HG02970 (cell line): ENCODE measurements at regions not wholly inside any gene's neighbourhood (a gene's known extent, or its start where the extent isn't known, plus 50 kb on each side); places are given as distances from the start of the nearest gene placed in this dataset.

Source experiments
- ATAC-seq: cut with Tn5 transposase; IDR thresholded peaks from one replicate; pipeline ENCODE4 v1.9.1; 2021; ENCODE audit warnings: mild to moderate bottlenecking, moderate library complexity, moderate number of reproducible peaks; ENCODE audit not compliant: unreplicated experiment, low FRiP score

DNA sequence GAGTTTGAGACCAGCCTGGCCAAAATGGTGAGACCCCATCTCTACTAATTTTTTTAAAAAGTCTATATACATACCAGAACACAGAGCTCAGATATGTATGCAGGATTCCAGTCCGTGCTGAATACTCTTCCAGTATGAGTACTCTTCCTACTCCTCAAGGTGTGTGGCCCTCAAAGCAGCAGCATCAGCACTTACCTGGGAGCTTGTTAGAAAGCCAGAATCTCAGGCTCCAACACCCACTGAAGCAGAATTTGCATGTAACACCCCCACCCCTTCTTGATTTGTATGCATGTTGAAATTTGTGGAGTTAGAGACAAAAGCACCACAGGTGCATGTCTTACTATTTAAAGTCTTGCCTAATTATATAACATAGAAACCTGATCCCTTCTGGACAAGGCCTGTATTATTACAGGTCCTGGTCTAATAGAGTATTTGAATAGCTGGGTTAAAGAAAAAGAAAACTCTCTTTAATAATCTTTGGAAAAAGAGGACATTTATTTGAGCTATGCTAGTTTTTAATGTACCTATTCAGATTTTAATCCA is 50.3 kb upstream of the NFE2L2 start:
- ATAC-seq = no peak

DNA sequence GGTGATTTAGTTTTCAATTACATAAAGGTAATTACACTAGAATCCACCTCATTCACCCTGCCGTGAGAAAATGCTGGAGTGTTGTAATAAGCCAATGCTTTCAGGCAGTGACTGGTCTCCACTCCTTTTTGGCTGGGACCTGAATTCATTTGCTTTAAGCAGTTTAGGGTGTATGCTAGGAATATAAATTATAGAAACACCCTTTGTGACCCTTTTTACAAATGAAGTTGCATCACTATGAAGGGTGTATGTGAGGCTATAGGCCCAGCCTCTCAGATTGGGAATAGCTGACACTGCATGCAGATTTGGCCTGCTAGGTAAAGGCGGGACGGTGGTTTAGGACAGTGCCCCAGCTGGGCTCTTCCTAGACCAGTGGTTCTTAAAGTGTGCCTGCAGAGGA is 50.8 kb upstream of the NFE2L2 start:
- no peak for ATAC-seq

DNA sequence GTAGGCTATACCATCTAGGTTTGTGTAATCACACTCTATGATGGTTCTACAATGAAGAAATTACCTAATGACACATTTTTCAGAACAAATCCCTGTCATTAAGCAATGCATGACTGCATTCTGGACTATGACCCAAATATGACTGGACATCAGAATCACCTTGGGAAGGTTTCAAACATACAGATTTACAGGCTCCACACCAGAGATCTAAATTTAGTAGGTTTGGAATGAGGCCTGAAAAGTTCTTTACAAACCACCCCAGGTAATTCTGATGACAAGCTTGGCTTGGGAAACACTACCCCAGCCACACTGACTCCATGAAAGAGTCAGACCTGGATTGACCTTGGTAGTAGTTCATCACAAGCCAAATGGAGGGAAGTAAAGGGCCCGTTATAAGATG is 52.2 kb upstream of the NFE2L2 start:
- ATAC-seq = no peak

DNA sequence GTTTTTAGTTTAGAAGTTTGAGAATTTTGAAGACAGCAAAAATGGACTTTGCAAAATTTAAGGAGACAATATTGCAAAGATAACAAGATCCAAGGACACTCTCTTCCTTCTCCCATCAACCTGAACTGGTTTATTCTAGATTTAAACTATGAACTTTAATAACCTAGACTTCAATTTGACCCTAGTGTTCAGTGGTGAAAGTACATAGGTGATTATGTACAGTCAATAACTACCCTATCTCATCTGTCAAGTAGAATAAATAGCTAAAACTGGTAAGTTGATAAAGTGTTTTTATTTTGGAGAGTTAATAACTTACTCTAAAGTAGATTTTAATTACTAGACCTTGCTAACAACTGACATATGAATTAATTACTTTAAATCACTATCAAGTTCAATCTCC is 52.9 kb upstream of the NFE2L2 start:
- no peak for ATAC-seq

DNA sequence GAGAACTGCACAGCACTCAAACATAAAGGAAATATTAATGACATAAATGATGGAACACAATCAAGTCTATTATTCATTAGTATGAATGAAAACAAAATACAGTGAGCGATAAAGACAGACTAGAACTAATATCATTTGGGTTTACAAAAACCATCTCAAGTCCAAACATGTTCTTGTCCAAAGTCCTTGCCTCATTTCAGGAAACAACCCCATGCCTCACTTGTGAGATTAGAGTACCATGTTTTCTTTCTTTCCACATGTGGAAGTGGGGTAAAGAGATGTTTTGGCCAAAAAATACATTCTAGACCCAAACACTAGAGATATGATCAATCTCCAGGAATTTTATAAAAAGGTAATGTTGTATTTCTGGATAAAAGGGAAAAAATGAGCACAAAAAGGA is 53.3 kb upstream of the NFE2L2 start:
- ATAC-seq = no peak

DNA sequence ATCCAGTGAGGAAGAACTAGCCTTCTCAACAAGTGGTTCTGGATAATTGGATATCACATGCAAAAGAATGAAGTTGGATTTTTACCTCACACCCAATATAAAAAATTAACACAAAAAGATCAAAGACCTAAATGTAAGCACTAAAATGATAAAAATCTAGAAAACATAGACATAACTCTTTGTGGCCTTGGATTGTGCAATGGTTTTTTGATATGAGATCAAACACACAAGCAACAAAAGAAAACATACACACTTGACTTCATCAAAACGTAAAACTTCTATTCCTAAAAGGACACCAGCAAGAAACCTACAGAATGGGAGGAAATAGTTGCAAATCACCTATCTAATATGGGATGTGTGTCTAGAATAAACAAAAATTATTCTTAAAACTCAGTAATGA is 54.1 kb upstream of the NFE2L2 start:
- no peak for ATAC-seq

DNA sequence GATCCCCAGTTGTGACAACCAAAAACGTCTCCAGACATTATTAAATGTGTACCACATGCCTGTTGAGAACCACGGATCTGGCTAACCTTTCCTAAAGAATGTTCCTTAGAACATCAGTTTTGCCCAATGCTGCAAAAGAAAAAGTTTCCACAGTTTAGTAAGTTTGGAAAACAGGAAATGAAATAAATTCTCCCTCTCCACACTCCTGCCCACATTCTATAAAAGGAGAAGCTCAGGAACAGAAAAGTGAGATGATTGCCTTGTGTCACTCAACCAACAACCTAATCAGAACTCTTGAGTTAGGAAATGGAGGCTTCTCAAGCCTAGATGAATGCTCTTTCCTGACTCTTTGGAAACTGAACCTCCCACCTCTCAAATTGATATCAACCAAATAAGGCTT is 56.1 kb upstream of the NFE2L2 start:
- ATAC-seq = no peak

DNA sequence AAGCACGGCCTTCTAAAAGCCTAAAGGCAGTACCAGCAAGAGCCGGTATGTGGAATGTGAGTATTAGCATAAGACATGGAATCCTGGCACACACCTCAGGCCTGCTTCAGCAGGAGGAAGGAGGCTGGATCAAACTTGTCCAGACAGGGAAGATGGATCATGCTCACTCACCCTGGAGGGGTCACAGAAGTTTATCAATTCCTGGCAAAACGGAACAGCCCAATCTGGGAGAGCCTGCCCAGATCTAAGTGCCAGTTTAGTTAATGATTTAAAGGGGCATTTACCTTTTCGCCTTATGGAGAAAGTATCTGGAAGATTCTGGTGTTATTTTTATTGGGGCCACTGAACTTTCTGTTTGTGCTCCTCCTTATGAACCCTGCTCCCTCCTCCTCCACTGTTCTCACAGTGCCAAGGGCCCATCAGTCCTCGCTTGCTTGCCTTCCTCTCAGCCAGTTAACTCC is 58.3 kb upstream of the NFE2L2 start:
- ATAC-seq = no peak

DNA sequence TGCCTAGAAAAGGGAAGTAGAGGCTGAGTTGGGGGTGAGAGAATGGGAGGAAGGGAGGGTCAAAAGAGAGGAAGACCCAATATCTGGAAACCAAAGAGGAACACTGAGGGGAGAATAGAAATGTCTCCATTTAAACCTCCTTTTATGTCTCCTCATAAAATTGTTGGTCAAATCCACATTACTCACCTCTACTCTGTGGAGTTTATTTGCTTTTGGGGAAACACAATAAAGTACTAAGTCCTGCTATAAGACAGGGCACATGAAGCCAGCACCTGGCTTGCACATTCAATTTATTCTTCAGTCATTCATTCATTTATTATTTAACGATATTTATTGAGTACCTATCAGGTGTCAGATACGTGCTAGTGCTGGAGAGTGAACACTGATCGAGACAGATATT is 60.3 kb upstream of the NFE2L2 start:
- ATAC-seq = no peak

DNA sequence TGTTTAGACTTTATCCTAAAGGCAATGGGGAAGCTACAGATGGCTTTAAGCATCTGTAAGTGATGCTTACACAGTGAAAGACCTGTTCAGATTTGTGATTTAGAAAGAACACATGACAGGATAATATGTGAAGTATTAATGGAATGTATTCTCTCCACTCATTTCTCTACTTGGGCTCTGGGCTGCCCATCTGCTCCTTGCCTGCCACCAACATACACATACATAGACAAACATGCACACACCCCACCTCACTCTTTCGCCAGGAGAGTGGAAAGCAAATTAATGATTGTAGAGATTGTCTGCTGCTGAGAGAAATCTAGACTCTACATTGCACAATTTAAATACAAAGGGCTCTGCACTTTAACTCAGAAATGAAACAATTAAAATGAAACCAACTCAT is 61.0 kb upstream of the NFE2L2 start:
- ATAC-seq = peak; percentile 57

DNA sequence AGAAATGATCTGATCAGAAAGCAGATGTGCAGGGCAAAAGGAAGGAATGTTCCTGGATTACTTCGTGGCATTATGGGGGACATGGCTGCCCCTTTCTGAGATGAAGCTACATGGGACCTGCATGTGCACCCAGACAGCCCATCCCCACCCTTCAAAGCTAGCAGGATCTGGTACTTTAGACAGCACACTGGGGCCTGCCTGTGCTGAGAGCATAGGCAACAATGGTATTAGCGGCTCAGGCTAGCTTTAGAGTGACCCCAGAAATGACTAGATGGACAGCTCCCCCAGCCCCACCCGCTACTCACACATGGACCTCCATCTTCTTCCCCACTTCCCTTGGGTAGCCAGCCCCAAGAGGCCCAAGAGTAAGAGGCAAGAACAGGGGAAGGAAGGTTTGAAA is 61.5 kb upstream of the NFE2L2 start:
- no peak for ATAC-seq

DNA sequence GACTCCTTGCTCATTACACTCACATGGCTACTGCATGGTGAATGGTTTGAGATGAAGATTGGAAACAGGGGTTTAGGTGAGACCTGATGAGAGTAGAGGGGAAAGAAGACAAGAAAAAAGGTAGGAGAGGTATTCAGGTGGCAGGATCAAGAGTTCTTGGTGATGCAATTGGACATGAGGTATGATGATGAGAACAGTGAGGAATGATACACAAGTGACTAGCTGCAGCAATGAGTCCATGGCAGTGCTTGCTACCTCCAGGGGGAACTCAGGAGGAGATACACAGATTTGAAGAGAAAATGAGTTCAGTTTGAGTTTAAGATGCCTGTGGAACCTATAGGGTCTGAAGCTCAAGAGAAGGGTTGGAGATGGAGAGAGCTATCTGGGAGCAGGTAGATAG is 62.1 kb upstream of the NFE2L2 start:
- no peak for ATAC-seq

DNA sequence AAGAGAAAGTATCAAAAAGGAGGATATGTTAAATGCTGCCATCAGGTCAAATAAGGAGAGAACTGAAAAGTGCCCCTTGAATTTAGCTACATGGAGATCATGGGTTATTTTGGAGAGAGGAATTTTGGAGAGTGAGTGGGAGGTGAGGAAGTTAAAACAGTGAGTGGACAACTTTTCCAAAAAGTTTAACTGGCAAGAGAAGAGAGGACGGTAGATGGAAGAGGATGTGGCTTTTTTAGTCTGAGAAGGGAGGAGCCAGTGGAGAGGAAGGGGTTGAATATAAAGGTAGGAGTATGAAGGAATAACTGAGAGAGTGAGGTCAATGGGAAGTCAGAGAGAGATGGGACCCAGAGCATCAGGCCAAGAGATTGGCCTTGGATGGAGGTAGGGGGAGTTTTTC is 62.5 kb upstream of the NFE2L2 start:
- ATAC-seq = no peak

DNA sequence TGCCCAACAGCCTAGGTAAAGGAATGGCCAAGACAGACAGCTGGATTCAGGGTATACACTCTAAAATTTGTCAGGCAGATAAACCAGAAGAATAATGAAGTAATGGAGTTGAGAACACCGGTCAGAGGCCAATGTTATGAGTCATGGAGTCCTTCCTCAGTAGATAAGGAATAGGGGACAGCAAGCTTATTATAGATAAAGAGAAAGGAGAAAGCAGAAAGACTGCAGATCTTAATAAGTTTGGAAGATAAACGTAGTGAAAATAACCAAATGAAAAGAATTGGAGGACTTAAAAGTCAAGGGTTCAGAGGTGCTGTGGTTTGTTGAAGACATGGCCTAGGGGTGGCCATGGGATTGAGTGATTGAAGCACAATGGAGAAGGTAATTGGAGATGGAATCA is 63.5 kb upstream of the NFE2L2 start:
- no peak for ATAC-seq

DNA sequence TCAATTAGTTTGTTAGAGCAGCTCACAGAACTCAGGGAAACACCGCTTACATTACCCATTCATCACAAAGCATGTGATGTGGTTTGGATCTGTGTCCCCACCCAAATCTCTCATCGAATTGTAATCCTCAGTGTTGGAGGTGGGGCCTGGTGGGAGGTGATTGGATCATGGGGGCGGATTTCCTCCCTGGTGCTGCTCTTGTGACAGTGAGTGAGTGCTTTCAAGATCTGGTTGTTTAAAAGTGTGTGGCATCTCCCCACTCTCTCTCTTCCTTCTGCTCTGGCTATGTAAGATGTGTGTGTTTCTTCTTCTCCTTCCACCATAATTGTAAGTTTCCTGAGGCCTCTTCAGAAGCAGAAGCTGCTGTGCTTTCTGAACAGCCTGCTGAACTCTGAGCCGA is 63.5 kb upstream of the AGPS start:
- no peak for ATAC-seq

DNA sequence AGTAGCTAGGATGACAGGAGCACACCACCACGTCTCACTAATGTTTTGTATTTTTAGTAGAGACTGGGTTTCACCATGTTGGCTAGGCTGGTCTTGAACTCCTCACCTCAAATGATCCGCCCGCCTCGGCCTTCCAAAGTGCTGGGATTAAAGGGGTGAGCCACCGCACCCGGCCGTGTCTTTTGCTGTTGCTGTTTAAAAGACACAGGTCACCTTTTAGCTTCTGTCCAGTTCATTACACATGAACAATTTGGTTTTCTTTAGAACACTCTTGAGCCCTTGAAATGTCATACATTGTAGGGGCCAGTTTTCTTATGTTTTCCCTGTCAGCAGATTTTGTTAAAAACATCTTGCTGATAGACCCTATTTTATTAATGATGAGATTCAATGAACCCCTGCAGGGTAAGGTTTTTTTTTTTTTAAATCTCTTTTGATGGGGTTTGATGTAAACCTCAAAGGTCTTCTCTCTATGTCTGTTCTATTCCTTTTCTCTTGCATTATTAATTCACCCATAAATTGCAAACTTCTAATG is 61.0 kb upstream of the AGPS start:
- no peak for ATAC-seq

DNA sequence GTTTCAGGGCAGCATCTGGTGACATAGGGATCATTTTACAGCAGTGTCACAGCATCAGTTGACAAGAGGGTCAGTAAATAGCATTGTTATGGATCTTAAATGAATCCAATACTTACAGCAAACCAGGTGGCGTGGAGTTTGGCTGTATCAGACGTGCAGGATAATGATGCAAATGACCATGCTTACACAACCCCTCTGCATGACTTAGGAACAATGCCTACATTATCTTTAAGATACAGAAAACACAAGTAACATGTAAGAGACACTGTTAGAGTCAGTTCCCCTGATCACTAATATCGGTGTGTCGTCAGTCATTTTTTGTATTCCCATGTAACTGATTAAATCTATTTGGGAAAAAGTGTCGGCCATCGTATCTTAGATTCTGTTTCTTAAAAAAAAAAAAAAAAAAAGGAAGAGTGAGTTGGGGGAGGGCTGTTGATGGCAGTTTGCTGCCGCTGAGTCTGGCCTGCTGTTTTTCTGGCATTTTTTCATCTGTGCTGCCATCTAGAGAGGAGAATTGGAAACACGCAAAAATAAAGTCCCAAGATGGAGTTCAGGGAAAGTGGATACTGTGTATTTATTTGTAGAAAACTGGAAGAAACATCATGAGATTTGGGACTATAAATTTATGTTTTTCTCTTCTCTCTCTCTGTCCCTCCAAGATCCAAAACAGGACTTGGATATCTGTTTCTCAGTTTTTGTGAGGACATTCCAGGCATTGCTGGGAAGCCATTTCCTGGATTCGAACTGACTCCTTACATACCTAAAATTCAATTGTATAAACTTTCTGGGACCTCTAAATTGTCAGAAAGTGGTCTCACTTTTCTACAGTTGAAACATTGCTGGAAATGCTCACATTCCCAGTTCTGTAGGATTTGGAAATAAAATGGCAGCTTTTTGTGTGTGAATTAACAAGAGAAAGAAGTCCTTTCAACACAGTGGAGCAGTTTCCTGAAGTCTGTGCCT is 60.3 kb upstream of the AGPS start:
- no peak for ATAC-seq

DNA sequence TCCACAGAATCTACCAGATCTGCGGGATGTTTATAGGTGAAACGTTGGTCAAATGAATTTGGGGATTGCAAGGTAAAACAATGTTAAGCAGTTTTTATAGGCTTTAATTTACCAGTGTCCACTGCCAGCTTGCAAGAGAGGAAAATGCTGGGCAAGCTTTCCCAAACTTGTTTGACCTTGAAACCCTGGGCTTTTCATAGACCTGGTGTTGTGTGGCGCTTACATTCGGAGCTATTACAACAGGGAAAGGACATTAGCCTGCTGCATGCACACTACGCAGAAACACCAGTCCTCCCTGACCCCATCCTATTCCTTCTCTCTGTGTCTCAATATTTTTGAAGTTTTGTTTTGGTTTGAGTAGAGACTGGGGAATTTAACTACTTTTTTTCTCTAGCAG is 59.6 kb upstream of the AGPS start:
- ATAC-seq = no peak

DNA sequence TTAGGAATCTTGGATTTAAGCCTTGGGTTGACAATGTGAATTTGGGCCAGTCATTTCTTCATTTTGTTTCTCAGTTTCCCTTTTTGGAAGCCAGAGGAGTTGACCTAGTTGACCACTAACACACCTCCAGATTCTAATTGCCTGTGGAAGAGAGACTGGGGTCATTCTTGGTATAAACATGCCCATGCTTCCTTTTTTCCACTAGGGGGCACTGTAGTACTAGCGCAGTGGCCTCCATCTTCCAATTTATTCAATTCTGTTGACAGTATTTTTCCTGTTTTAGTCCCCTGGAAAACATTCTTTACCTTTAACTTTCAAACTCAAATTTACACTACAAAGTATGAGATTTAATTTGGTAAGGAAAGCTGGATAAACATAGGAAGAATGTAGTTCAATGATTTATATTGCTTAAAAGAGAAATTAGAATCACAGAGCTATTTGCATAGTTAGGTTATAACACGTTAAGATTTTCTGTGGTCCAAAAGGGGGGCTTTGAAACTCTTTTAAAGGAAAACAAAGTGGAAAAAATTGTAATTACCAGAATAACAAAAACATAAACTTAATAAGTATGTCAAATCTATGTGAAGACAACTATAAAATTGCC is 57.5 kb upstream of the AGPS start:
- no peak for ATAC-seq

DNA sequence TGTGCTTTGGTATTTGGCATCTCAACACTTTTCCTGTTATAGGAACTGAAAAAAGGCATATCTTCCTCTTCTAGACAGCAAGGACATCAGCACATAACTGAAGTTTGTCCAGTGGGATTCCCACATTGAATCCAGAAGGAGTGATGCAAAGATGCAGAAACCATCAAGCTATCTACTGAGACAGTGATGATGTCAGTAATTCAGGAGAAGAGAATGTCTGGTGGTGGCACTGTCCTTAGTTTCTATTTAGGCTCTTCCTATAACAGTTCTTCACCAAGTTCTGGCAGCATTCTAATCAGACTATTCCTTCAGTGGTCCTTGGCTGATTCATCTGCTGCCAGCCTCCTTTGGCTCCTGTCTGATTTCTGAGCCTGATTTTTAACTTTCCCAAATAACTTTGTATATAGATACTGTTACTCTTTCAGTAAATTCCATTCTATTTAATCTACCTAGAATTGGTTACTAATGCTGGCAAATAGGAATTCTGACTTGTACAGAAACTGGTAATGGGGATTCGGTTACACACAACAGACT is 56.6 kb upstream of the AGPS start:
- ATAC-seq = no peak

DNA sequence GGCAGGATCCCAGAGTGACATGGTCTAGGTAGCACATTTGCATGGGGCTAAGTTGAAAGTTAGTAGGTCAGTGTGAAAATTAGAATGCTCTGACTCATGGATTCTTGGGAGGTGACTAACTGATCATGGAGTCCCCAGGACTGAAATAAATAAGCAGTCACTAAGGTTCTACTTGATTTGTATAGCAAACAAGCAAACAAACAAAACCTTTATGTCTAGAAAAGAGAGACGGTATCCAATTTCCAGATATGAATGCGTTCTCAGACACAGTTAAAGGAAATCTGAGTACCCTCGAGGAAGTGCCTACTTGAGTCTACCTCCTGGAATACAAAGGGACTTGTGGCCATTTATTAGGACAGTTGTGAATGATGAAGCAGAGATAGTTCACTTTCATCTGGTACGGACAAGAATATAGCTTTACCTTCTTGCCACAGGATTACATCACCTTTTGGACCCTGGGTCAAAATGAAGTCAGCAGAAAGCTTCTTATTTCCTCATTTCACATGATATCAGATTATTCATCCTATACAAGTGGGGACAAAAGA is 54.3 kb upstream of the AGPS start:
- no peak for ATAC-seq
